K562 (cell line): ENCODE measurements at regions not wholly inside any gene's neighbourhood (a gene's known extent, or its start where the extent isn't known, plus 50 kb on each side); places are given as distances from the start of the nearest gene placed in this dataset.

Experiments used
- CCNT2 ChIP-seq: IDR thresholded peaks from 2 replicates; pipeline ENCODE4 v1.6.1; 2011; ENCODE audit warnings: borderline replicate concordance, low read depth, mild to moderate bottlenecking, moderate library complexity, mixed read lengths, low read length; ENCODE audit not compliant: insufficient read length; ENCODE audit errors: extremely low read depth
- CHD1 ChIP-seq: fragments of 200-600 bp; sonication (generic); IDR thresholded peaks from one replicate; pipeline ENCODE4 v1.6.1; 2012; ENCODE audit warnings: mild to moderate bottlenecking, moderate library complexity, low read length, inconsistent platforms
- EP300 ChIP-seq: IDR thresholded peaks from 2 replicates; pipeline ENCODE4 v1.6.1; 2012; ENCODE audit warnings: low read length, improper control_type of control experiment
- FOXJ2 ChIP-seq: fragments of 200-800 bp; sonication (Bioruptor generic); IDR thresholded peaks from 2 replicates; pipeline ENCODE4 v1.6.1; 2016; ENCODE audit warnings: missing genetic modification characterization, missing compliant biosample characterization
- GTF2F1 ChIP-seq: IDR thresholded peaks from 2 replicates; pipeline ENCODE4 v1.6.1; 2011; ENCODE audit warnings: low read depth, low read length, improper control_type of control experiment
- KLF10 ChIP-seq: fragments of 250-450 bp; sonication (Bioruptor Pico); IDR thresholded peaks from 2 replicates; pipeline ENCODE4 v1.6.1; 2021; ENCODE audit warnings: matching md5 sums
- NFIC ChIP-seq: fragments of 450-650 bp; IDR thresholded peaks from 2 replicates; pipeline ENCODE4 v1.6.1; 2017; ENCODE audit warnings: mild to moderate bottlenecking, inconsistent platforms
- POLR2A ChIP-seq: fragments of 450-650 bp; conservative IDR thresholded peaks from 2 replicates; pipeline ENCODE4 v1.6.1; 2016
- POLR2AphosphoS5 ChIP-seq: IDR thresholded peaks from 2 replicates; pipeline ENCODE4 v1.6.1; 2011; ENCODE audit warnings: mild to moderate bottlenecking, low read depth, low read length, moderate library complexity; ENCODE audit not compliant: control insufficient read depth, insufficient read depth
- SAFB ChIP-seq: fragments of 200-400 bp; formaldehyde crosslinking; IDR thresholded peaks from 2 replicates; pipeline ENCODE4 v1.6.1; 2017; ENCODE audit warnings: low read depth, low read length, borderline replicate concordance
- TRIM24 ChIP-seq, 2 experiments: fragments of 450-650 bp; IDR thresholded peaks; 2 replicates each; pipeline ENCODE4 v1.6.1; 2016
- ZFX ChIP-seq: sonication (generic); formaldehyde crosslinking; IDR thresholded peaks from 2 replicates; pipeline ENCODE4 v1.8.0; 2022; ENCODE audit warnings: mild to moderate bottlenecking, missing genetic modification reagents, moderate library complexity
- ZMIZ1 ChIP-seq, 2 experiments: fragments of 150-350 bp in 1 of 2; IDR thresholded peaks; 2 replicates each; pipeline ENCODE4 v1.6.1; 2012 to 2016; ENCODE audit warnings: low read depth in 2 of 2, low read length in 2 of 2, mild to moderate bottlenecking in 1 of 2, moderate library complexity in 1 of 2
- ZNF280B ChIP-seq: fragments of 250-450 bp; sonication (Bioruptor Pico); IDR thresholded peaks from 2 replicates; pipeline ENCODE4 v1.5.1; 2021; ENCODE audit warnings: mild to moderate bottlenecking

GRCh38 chr2:67585400-67585799 lies 188.3 kb downstream of the ETAA1 start:
- no peak for TF ChIP-seq TRIM24 (IDR thresholded peaks at IDR 0.05)
- no peak for TF ChIP-seq SAFB
- no peak for TF ChIP-seq POLR2AphosphoS5
- no peak for TF ChIP-seq CCNT2
- TF ChIP-seq EP300: no peak
- no peak for TF ChIP-seq NFIC
- TF ChIP-seq GTF2F1: no peak
- no peak for TF ChIP-seq FOXJ2 (tag)
- TF ChIP-seq ZNF280B: no peak
- no peak for TF ChIP-seq ZMIZ1 (IDR thresholded peaks at IDR 0.05; ENCODE audit: low read depth in 2 of 2, low read length in 2 of 2)
- no peak for TF ChIP-seq ZFX (CRISPR knock-in tag)
- no peak for TF ChIP-seq POLR2A
- no peak for TF ChIP-seq KLF10 (CRISPR knock-in tag)
- TF ChIP-seq CHD1: no peak
